BLaER1 treated with 17β-estradiol and CSF1 and Interleukin-3, amounts not matched to agents 10 nM and 100 nM (cell line): ENCODE measurements at regions not wholly inside any gene's neighbourhood (a gene's known extent, or its start where the extent isn't known, plus 50 kb on each side); places are given as distances from the start of the nearest gene placed in this dataset.

Source experiments
- H3K27ac ChIP-seq, 11 experiments: shearing (Covaris generic); formaldehyde crosslinking; 2 replicates each; pipeline ENCODE4 v1.8.1; 2022
- H3K27me3 ChIP-seq, 11 experiments: shearing (Covaris generic); formaldehyde crosslinking; 2 replicates each; pipeline ENCODE4 v1.8.1; 2022
- H3K36me3 ChIP-seq, 11 experiments: shearing (Covaris generic); formaldehyde crosslinking; 2 replicates each; pipeline ENCODE4 v1.8.1; 2022
- H3K4me1 ChIP-seq, 10 experiments: shearing (Covaris generic); formaldehyde crosslinking; 2 replicates each; pipeline ENCODE4 v1.8.1; 2022
- H3K4me2 ChIP-seq, 11 experiments: shearing (Covaris generic); formaldehyde crosslinking; 2 replicates each; pipeline ENCODE4 v1.8.1; 2022
- H3K4me3 ChIP-seq, 10 experiments: shearing (Covaris generic); formaldehyde crosslinking; 2 replicates each; pipeline ENCODE4 v1.8.1; 2022
- H3K9ac ChIP-seq, 11 experiments: shearing (Covaris generic); formaldehyde crosslinking; 2 replicates each; pipeline ENCODE4 v1.8.1; 2022
- H3K9me3 ChIP-seq, 11 experiments: shearing (Covaris generic); formaldehyde crosslinking; replicated peaks in 1 of 11; 2 replicates each; pipeline ENCODE4 v1.8.1; 2022
- H4K20me1 ChIP-seq, 11 experiments: shearing (Covaris generic); formaldehyde crosslinking; 2 replicates each; pipeline ENCODE4 v1.8.1; 2022
- Cebpa-rat ChIP-seq, 11 experiments: shearing (Covaris generic); IDR thresholded peaks; 2 replicates each; pipeline ENCODE4 v1.8.1; 2022

DNA sequence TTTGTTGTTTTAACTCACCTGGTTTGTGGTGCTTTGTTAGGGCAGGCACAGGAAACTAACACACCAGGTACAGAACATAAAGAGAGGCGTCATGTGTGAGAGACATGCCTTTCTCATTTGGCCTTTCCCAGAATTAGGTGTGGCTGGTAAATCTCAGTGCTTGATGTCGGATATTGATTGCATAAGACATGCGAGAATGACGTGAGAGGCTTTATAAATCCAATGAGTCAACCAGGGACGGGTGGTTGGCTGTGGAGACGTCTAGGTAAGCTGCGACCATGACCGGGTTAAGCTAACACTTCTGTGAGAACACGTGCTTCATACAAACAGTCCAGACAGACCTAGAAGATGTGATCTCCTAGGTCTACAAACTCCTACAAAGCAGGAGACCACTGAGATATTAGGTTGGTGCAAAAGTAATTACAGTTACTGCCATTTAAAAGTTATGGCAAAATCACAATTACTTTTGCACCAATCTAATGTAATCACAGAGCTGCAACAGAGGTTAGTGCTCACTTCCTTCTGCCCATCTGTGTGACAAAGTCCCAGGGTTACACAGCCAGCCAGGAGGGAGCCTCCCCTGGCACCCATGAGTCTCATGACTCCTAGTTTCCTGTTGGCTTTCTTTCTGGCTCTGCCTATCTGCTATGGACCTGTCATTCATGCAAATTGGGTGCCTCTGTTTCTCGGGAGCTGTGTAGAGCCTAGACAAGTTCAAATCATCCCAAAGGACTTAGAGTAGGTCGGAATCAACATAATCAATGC lies 98.9 kb upstream of the ATP8B1 start:
- H3K9ac ChIP-seq, result no peak overlapping the region
- peaks cover 0 to 24% (median 4%) of the 10 kb centered on the region in 10 experiments; a peak in 9 of 20 replicates for H3K4me1 ChIP-seq
- no peaks in the 10 kb centered on the region for H4K20me1 ChIP-seq
- H3K27me3 ChIP-seq, result no peaks in the 10 kb centered on the region
- H3K36me3 ChIP-seq, result no peaks in the 10 kb centered on the region
- no peak overlapping the region for H3K27ac ChIP-seq
- TF ChIP-seq Cebpa-rat (IDR thresholded peaks at IDR 0.05), result no peak
- H3K9me3 ChIP-seq, result no peaks in the 10 kb centered on the region; a peak in 2 of 22 replicates
- peak overlapping the region in 4 of 11 experiments; percentile 4 to 31 (median 14); a peak in 2 of 22 replicates for H3K4me2 ChIP-seq
- no peak overlapping the region for H3K4me3 ChIP-seq

DNA sequence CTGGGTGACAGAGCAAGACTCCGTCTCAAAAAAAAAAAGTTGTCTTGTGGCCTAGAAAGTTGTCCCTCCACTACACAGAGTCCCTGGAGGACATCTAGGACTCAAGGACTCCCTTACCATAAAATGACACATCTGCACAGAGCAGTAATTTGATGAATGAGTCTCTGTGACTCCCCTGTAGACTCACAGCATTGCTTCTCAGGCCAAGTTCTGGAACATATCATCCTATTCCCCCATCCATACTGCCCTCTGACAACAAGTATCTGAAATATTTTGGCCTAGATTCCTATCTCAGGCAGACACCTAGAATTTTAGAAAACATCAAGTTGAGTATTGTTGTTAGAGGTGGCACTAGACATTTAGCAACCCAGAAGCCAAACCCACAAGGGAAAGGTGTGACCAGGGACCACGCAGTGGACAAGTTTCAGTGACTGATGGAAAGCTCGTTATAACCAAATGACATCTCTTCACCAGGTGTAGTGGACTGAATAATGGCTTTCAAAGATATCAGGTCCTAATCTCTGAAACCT lies 97.9 kb upstream of the ATP8B1 start:
- Histone ChIP-seq H3K4me1 (peaks cover 0 to 24% (median 4%) of the 10 kb centered on the region in 10 experiments; a peak in 9 of 20 replicates), H3K36me3 (no peaks in the 10 kb centered on the region), H3K27me3 (no peaks in the 10 kb centered on the region), H3K9ac (no peak overlapping the region), H3K27ac (no peak overlapping the region), H3K9me3 (peaks cover 0 to 5% (median 2%) of the 10 kb centered on the region in 11 experiments; a peak in 4 of 22 replicates), H4K20me1 (no peaks in the 10 kb centered on the region), H3K4me3 (no peak overlapping the region), H3K4me2 (no peak overlapping the region)
- TF ChIP-seq Cebpa-rat (IDR thresholded peaks at IDR 0.05), result no peak

- Histone ChIP-seq H3K27ac (peak overlapping the region in 5 of 11 experiments; percentile 9 to 47 (median 25); a peak in 4 of 22 replicates), H3K36me3 (no peaks in the 10 kb centered on the region), H3K4me1 (peaks cover 0 to 24% (median 4%) of the 10 kb centered on the region in 10 experiments; a peak in 9 of 20 replicates), H3K27me3 (no peaks in the 10 kb centered on the region), H3K4me2 (peak overlapping the region in 7 of 11 experiments; percentile 5 to 55 (median 38); a peak in 11 of 22 replicates), H3K9me3 (peaks cover 0 to 21% (median 4%) of the 10 kb centered on the region in 11 experiments; a peak in 4 of 22 replicates), H4K20me1 (no peaks in the 10 kb centered on the region), H3K4me3 (no peak overlapping the region), H3K9ac (peak overlapping the region in 1 of 11 experiments; percentile 7; a peak in 1 of 22 replicates)
- no peak for TF ChIP-seq Cebpa-rat (IDR thresholded peaks at IDR 0.05)
Measured at GRCh38 chr18:57898506-57899124, 95.5 kb upstream of the ATP8B1 start.

DNA sequence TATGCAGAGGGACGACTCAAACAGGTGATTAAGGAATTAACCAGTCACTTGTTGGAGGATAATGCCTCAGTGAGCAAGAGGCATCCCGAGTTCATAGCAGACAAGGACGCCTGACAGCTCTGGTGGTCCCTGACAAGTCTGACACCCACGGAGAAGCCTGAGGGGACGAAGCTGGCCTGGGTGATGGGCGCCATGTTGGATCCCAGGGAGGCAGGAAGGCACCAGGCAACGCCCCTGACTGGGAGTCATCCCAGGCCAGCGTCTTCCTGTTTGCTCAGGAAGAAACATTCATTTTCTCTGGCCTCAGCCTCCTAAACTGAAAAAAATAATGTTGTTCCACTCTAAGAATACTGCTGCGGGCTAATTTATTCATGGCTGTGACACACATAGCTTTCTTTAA lies 92.1 kb upstream of the ATP8B1 start:
- no peaks in the 10 kb centered on the region for H4K20me1 ChIP-seq
- H3K9ac ChIP-seq, result no peak overlapping the region
- peaks cover 0 to 20% (median 4%) of the 10 kb centered on the region in 10 experiments; a peak in 8 of 20 replicates for H3K4me1 ChIP-seq
- H3K27ac ChIP-seq, result no peak overlapping the region
- no peak overlapping the region for H3K4me3 ChIP-seq
- peaks cover 5 to 33% (median 15%) of the 10 kb centered on the region in 11 experiments; a peak in 20 of 22 replicates for H3K9me3 ChIP-seq
- TF ChIP-seq Cebpa-rat (IDR thresholded peaks at IDR 0.05), result no peak
- no peaks in the 10 kb centered on the region for H3K27me3 ChIP-seq
- no peak overlapping the region for H3K4me2 ChIP-seq
- H3K36me3 ChIP-seq, result no peaks in the 10 kb centered on the region

DNA sequence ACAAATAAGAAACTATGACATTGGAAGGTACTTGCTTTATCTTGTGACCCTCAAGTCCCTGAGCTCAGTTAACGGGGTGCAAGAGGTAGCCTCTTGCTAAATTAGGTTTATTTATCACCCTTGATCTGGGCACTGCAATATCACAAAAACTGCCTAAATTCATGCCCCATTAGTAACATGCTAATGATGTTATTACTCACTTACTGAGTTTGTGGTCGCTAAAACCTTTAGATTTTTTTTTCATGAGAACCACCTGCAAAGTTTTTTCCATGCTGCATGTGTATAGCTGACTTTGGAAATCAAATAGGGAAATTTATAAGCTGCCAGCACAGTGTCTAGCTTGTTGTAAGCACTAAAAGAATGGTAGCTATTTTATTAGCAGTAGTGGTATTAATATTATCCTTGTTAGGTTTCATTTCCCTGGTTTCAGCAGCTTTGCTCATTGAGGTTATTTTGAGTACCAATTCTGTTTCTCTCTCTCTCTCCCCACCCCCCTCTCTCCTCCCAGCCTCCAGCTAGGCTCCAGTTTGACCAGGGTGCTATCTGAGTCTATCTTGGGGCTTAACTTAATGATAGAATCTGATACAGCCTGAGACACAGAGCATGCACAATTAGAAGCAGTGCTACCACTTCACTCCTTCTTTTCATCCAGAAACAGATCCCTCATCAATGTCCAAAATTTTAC lies 88.7 kb upstream of the ATP8B1 start:
- H3K9me3 ChIP-seq, result peaks cover 31 to 59% (median 38%) of the 10 kb centered on the region in 11 experiments
- no peak overlapping the region for H3K4me3 ChIP-seq
- H3K36me3 ChIP-seq, result peaks cover 0 to 7% (median 0%) of the 10 kb centered on the region in 11 experiments; a peak in 2 of 22 replicates
- peaks cover 0 to 7% (median 0%) of the 10 kb centered on the region in 10 experiments; a peak in 4 of 20 replicates for H3K4me1 ChIP-seq
- no peaks in the 10 kb centered on the region; a peak in 1 of 22 replicates for H3K27me3 ChIP-seq
- no peaks in the 10 kb centered on the region for H4K20me1 ChIP-seq
- no peak overlapping the region for H3K27ac ChIP-seq
- no peak overlapping the region for H3K9ac ChIP-seq
- H3K4me2 ChIP-seq, result peak overlapping the region in 1 of 11 experiments; percentile 9; a peak in 2 of 22 replicates
- TF ChIP-seq Cebpa-rat (IDR thresholded peaks at IDR 0.05), result no peak

GRCh38 chr18:57890266-57890665 lies 87.2 kb upstream of the ATP8B1 start:
- H3K27me3 ChIP-seq, result no peaks in the 10 kb centered on the region; a peak in 1 of 22 replicates
- H3K4me1 ChIP-seq, result peaks cover 0 to 7% (median 0%) of the 10 kb centered on the region in 10 experiments; a peak in 4 of 20 replicates
- no peak overlapping the region for H3K9ac ChIP-seq
- H4K20me1 ChIP-seq, result no peaks in the 10 kb centered on the region
- H3K36me3 ChIP-seq, result peaks cover 0 to 7% (median 0%) of the 10 kb centered on the region in 11 experiments; a peak in 2 of 22 replicates
- no peak overlapping the region for H3K4me3 ChIP-seq
- peaks cover 31 to 47% (median 37%) of the 10 kb centered on the region in 11 experiments for H3K9me3 ChIP-seq
- no peak for TF ChIP-seq Cebpa-rat (IDR thresholded peaks at IDR 0.05)
- H3K4me2 ChIP-seq, result no peak overlapping the region
- H3K27ac ChIP-seq, result no peak overlapping the region

DNA sequence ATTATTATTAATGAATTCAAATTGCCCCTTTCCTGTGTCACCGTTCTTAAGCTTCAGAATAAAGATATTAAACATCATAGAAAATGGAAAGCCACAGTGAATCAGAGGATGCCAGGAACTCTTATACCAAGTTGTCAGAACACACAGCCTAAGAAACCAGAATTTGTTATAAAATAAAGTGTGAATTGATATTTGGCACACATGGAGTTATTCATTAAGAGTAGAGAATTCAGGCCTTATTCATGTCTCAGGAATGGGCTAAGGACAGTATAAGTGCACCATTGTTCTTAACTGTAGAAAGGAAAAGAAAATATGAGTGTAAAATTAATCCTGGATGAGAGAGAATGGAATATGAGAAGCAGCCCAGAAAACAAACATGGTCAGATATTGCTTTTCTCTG lies 86.7 kb upstream of the ATP8B1 start:
- Histone ChIP-seq H3K4me2 (no peak overlapping the region), H3K9me3 (peaks cover 31 to 43% (median 37%) of the 10 kb centered on the region in 11 experiments), H3K27ac (no peak overlapping the region), H3K36me3 (peaks cover 0 to 7% (median 0%) of the 10 kb centered on the region in 11 experiments; a peak in 2 of 22 replicates), H3K9ac (no peak overlapping the region), H4K20me1 (no peaks in the 10 kb centered on the region), H3K27me3 (no peaks in the 10 kb centered on the region; a peak in 1 of 22 replicates), H3K4me1 (peaks cover 0 to 7% (median 0%) of the 10 kb centered on the region in 10 experiments; a peak in 4 of 20 replicates), H3K4me3 (no peak overlapping the region)
- no peak for TF ChIP-seq Cebpa-rat (IDR thresholded peaks at IDR 0.05)

GRCh38 chr18:57887543-57888383 lies 84.6 kb upstream of the ATP8B1 start:
- no peak for TF ChIP-seq Cebpa-rat (IDR thresholded peaks at IDR 0.05)
- H3K4me1 ChIP-seq, result peaks cover 0 to 7% (median 0%) of the 10 kb centered on the region in 10 experiments; a peak in 4 of 20 replicates
- H3K27me3 ChIP-seq, result no peaks in the 10 kb centered on the region; a peak in 1 of 22 replicates

More at GRCh38 chr18:57887543-57888383, 84.6 kb upstream of the ATP8B1 start:
- no peak overlapping the region for H3K4me2 ChIP-seq
- peaks cover 0 to 7% (median 0%) of the 10 kb centered on the region in 11 experiments; a peak in 2 of 22 replicates for H3K36me3 ChIP-seq
- H4K20me1 ChIP-seq, result no peaks in the 10 kb centered on the region
- H3K4me3 ChIP-seq, result no peak overlapping the region
- no peak overlapping the region for H3K27ac ChIP-seq
- peaks cover 31 to 41% (median 37%) of the 10 kb centered on the region in 11 experiments for H3K9me3 ChIP-seq
- H3K9ac ChIP-seq, result no peak overlapping the region
